ENCODE measurements at regions not wholly inside any gene's neighbourhood (a gene's known extent, or its start where the extent isn't known, plus 50 kb on each side); places are given as distances from the start of the nearest gene placed in this dataset.

- TF ChIP-seq, protein P1, sequence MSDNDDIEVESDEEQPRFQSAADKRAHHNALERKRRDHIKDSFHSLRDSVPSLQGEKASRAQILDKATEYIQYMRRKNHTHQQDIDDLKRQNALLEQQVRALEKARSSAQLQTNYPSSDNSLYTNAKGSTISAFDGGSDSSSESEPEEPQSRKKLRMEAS (IDR thresholded peaks at IDR 0.05; ENCODE audit: insufficient read depth, insufficient read length): no peak
- TF ChIP-seq JUN (IDR thresholded peaks at IDR 0.05; ENCODE audit: borderline replicate concordance, insufficient read depth, insufficient read length, low read depth) (no peak), POLR2A (IDR thresholded peaks at IDR 0.05; ENCODE audit: low read depth, low read length) (no peak), EZH2 (IDR thresholded peaks at IDR 0.05; ENCODE audit: borderline replicate concordance, low read depth, low read length, severe bottlenecking) (no peak), CTCF (IDR thresholded peaks at IDR 0.05; ENCODE audit: extremely low read depth in 1 of 2, insufficient read depth in 1 of 2, low read depth in 1 of 2, low read length in 2 of 2) (no peak), POLR2AphosphoS5 (IDR thresholded peaks at IDR 0.05; ENCODE audit: insufficient read depth, low read depth, low read length) (no peak), GATA2 (IDR thresholded peaks at IDR 0.05; ENCODE audit: insufficient read depth, insufficient read length, low read depth, low read length) (no peak), FOS (IDR thresholded peaks at IDR 0.05; ENCODE audit: borderline replicate concordance, insufficient read depth, low read length) (no peak), MYC (IDR thresholded peaks at IDR 0.05; ENCODE audit: low read depth, low read length) (no peak)
- dilution Hi-C loops (cut with MboI; ENCODE audit: extremely low pct_ligation_motif_present, low sequenced_read_pairs): no loop called here
- no peak for DNase-seq (ENCODE audit: low read depth, low spot score)
- Histone ChIP-seq H3K27ac (ENCODE audit: insufficient read depth, low read depth, low read length) (no peak overlapping the region), H3K4me1 (ENCODE audit: control insufficient read depth, extremely low read depth, insufficient read depth, low read length) (no peaks in the 10 kb centered on the region), H3K9ac (replicated peaks; ENCODE audit: extremely low read depth, insufficient read depth, low read length) (no peak overlapping the region), H3K9me3 (replicated peaks; ENCODE audit: control insufficient read depth, insufficient read depth, low read length) (no peaks in the 10 kb centered on the region), H3K27me3 (ENCODE audit: control insufficient read depth in 2 of 2, insufficient read depth in 2 of 2, low read length in 2 of 2) (no peaks in the 10 kb centered on the region), H3K4me3 (replicated peaks in 1 of 3; ENCODE audit: insufficient read depth in 1 of 3, low read depth in 1 of 3, low read length in 3 of 3) (no peak overlapping the region), H4K20me1 (replicated peaks; ENCODE audit: control insufficient read depth, extremely low read depth, insufficient read depth, low read length) (no peaks in the 10 kb centered on the region), H3K36me3 (ENCODE audit: control insufficient read depth in 2 of 2, extremely low read depth in 1 of 2, insufficient read depth in 2 of 2, low read length in 2 of 2) (no peaks in the 10 kb centered on the region), H3K4me2 (ENCODE audit: insufficient read depth, low read length) (no peak overlapping the region), H3K9me1 (replicated peaks; ENCODE audit: control insufficient read depth, extremely low read depth, insufficient read depth, low read length) (no peaks in the 10 kb centered on the region), H2AFZ (ENCODE audit: low read depth, low read length) (no peak overlapping the region), H3K79me2 (ENCODE audit: control insufficient read depth, insufficient read depth, low read length) (no peaks in the 10 kb centered on the region)
- FAIRE-seq: no peak
- ChIA-PET CTCF (interaction anchor here (1.3 kb wide), 1 partner anchor 13 kb away, joined by 4 read pairs; no protein-coding TSS in a partner anchor), POLR2A (no interaction called here)
- intact Hi-C loops (cut with micrococcal nuclease): no loop called here
- no TSS peak for BruUV-seq (replicated peaks)
These were observed 75.3 kb downstream of the HLX start for GRCh38 chr1:220954321-220955075.
